ENCODE measurements at regions not wholly inside any gene's neighbourhood (a gene's known extent, or its start where the extent isn't known, plus 50 kb on each side); places are given as distances from the start of the nearest gene placed in this dataset.
A peak's percentile ranks its signal among the peaks of the same experiment; 100 is the strongest.
"Not testable (repeated sequence)": the region's sequence is repeated elsewhere in the genome, so short reads cannot be mapped to it uniquely, and the experiment has no call there.

DNA sequence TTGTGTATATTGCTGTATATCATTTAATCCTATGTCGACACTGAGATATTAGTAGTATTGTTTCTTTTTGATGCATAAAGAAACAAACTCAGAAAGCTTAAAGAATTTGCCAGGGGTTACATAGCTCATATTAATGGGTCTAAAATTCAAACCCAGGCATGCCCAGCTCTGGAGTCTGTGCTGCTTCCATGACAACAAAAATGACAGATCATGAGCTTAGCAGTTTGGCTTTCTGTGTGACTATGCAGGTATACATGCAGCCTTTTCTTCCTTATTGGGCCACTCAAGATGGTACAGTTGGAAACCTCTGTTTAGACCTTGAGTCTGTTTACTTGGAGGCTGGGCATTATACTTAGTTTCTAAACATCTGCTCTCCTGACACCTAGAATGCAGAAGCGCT is 220.5 kb upstream of the TENM4 start:
- DNase-seq (ENCODE audit: low read depth), result no peak

DNA sequence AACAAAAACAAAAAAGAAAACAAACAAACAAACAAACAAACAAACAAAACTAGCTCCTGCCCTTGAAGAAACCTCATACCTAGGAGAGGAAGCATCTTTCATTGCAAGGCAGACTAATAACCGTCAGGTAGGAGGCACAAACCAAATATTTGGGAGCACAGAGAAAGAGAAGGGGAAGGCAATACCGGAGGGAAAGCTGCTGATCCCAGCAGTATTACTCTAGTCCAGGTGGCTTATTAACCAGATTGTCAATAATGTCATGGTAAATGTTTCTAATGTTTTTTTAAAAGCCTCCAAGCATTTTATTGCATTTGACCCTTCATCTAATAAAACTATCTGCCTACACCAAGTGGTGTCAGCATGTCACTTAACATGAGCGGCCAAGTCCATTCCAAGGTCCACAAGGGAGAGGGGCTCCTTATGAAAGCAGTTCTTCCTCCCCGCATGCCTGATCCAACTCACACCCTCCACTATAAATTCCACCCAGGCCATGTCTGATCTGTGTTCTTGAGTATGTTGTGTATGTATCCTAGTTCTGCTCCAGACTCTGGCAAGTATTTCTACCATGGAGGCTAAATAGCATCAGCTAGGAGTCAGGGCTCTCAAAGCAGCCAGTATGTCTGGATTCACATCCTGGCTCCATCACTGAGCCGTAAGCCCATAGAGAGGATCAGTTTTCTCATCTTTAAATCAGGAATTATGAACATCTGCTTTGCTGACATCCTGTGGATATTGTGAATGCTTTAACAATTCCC is 208.1 kb upstream of the TENM4 start:
- DNase-seq (ENCODE audit: low read depth), result no peak

DNA sequence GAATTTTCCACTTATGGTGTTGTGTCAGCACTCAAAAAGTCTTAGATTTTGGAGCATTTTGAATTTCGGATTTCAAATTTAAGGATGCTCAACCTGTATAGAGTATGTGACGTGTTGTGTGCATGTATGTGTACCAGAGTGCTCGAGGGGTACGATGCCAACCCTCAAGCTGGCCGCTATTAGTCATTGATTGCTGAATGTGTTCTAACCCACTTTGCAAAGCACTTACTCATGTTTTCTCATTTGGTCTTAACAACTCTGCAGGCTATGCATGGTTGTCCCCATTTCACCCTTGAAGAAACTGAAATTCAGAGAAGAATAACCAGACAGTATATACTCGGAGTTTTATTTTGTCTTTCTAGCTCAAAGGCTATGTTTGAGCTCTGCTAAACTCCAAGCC is 196.4 kb upstream of the TENM4 start:
- DNase-seq (ENCODE audit: low read depth), result no peak

DNA sequence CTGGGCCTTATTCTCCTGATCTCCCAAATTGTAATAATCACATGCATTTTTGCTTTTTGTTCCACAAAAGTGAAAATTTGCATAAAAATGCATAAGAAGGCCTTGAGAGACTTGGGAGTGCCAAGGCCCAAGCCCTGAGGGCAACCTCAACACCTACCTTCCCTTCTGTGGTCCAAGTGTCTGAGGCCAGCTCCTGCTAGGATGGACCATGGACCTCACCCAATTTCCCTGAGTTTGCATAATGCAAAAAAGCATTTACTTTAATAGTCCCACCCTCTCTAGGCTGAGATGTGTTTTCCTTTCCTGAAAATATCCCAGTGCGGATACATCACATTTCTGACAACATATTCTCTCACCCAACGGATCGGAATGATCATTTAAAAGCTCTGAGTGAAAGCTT is 194.1 kb upstream of the TENM4 start:
- DNase-seq (ENCODE audit: low read depth), result no peak

DNA sequence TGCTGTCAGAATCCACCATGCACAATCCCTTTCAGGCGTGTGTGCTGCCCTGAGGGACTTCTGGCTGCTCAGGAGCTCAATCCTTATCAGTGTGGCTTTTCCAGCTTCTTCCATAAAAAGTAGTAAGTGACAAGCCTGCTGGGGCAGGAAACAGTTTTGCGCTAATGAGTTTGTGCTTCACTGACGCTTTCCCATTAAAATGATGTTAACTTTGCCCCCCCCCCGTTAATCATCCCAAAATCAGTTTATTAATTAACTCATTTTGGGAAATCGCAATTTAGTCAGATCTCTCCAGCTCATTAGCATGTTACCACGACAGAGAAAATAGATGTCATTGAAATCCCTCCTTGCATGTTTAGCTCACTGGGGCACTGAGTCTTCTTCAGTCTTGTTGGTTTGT is 186.5 kb upstream of the TENM4 start:
- DNase-seq (ENCODE audit: low read depth), result no peak

DNA sequence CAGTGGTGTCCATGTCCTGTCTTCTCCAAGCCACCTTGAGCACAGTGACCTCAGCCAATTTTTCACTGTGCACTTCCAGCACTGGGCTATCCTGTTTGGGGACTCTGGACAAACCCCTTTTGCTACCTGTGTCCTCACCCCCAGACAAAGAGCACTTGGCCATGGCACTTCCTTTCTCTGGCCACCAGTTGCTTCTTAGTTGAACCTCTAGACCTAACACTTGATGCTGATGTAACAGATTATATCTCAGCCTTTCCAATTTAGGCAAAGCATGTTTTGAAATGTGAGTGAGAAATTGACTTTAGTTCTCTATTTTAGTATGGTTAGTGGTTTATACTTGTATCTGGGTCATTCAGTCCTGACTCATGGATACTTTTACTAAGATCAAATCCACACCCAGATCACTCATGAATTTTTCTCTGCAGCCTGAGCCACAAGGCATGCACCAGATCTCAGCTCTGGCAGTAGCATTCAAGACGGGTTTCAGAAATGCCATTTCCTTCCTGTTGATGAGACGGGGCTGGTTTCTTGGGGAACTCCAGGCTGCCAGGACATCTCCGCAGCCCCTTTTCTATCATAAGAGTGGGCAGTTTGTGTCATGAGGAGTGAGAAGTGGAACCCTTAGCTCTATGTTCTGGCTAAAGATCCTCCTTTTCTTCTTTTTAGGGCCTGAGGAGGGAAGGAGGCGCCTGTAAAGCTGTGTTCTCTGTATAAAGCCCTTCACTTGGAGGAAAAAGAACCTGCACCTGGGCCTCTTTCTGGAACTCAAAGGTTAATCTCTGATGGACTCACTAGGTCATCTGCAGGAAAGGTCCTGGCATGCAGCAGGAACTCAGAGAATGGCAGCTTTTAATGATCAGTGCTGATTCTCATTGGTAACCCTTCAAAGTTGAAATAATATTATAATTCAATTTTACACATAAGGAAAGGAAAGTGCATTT is 185.6 kb upstream of the TENM4 start:
- peak; percentile 29 for DNase-seq (ENCODE audit: low read depth)

DNA sequence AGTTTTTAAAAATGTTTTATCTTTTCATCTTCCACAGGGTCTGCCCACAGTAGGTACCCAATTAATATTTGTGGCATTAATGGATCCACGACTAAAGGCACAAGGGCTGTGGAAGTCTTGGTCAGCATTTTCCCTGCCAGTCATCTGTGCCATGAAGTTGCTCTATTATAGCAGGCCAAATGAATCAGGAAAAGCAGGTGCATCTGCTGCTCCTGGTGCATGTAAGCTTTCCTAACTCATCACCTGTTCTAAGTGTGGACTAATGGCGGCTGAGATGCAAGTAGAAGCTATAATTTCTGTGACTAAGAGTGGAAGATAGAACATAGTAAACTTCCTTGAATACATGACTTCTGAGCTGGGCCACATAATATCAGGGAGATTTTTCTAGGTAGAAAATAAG is 182.5 kb upstream of the TENM4 start:
- no peak for DNase-seq (ENCODE audit: low read depth)

DNA sequence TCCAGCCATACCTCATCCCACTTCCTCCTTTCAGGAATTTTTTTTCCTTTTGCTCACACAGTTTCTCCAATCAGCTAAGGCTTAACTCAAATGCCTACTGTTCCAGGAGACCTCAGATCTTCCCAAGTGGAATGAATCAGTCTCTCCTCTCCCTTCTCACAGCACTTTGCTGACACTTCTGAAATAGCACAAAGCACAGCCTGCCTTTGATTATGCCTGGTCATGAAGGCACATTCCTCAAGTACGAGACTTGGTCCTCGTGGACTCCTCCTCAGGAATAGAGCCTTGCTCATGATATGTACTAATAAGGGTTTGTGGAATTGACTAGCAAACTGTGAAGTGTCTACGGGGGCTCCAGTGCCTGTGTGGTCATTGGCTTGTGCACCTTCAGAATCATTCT is 176.7 kb upstream of the TENM4 start:
- DNase-seq (ENCODE audit: low read depth), result peak; percentile 9

DNA sequence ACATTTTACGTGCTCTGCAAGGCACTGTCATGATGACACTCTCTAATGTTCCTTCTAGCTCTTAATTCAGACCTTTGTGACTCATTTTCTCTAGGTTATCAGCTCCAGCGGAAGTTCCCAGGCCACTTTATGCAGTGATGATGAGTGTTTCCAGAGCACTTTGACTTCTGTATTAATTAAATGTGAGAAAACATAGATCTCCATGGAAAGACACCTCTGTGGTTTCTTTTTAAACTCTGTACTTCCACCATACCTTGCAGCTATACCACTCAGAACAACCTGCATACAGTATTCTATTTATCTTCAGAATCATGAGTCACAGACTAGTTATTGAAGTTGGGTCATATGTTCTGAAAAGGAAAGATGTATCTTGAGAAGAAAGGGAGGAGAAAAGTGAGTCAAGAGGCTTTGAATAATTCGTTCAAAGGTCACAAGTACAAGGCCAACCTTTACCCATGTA is 175.6 kb upstream of the TENM4 start:
- peak; percentile 62 for DNase-seq (ENCODE audit: low read depth)

DNA sequence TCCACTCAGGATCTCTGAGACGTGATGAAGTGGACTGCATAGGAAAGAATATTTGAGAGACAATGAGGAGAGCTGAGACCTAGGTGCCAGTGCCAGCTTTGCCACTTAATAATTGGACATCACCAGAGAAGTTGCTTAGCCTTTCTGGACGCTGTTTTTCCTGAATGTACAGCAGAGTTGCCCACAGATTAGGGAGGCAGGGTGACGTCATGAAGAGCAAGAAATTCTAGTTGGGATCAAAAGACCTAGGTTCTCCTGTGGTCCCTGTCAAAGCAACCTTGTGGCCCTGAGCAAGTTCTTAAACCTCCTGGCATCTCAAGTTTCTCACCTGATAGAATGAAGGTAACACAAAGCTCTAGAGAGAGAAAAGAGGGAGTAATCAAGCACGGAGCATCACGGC is 174.6 kb upstream of the TENM4 start:
- no peak for DNase-seq (ENCODE audit: low read depth)

DNA sequence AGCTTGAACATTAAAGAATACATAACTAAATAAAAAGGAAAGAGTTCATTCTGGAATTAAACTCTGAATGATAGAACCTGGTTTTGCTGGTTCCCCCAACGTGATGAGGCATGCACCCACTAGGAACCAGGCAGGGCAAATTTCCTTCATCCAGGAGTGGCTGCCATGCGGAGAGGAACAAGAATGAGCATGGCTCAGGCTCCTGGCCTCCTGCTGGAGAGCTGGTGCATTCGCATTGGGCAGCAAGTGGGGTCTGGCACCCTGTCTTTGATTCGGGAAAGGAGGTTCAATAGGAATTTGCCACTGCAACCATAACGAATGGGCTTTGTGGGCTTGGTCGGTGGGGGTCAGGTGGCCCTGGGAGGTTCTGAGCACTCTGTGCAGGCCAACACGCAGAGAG is 169.8 kb upstream of the TENM4 start:
- DNase-seq (ENCODE audit: low read depth), result no peak

DNA sequence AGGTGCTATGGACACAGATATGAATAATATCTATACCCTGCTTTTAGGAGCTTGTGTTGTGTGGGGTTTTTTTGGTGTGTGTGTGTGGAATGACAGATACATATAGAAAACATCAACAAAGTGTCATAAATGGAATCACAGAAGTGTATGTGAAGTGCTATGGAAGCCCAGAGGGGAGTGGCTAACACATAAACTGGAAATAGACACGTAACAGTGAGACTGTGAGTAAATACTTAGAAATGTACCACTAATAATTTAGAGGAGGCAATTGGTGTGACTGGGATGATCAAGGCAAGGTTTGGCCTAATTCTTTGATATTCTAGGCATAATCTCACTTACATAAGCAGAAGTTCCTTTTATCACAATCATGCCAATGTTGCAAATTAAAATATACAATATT is 169.3 kb upstream of the TENM4 start:
- no peak for DNase-seq (ENCODE audit: low read depth)

DNA sequence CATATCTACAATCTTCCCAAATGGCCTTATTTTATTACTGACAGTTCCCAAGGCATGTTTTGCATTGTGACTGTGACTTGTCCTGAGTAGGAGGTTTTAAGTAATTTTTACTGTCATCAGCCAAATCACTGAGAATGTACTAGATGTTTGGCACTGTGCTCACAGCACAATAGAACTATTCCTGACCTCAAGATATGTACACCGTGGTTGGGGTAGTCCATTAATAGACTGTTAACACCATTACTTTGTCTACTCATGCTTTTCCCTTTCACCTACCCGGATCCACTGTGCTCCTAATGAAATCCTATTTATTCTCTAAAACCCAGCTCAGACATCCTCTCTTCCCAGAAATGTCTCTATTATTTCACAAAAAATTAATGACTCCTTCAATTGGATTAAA is 168.7 kb upstream of the TENM4 start:
- DNase-seq (ENCODE audit: low read depth), result no peak

DNA sequence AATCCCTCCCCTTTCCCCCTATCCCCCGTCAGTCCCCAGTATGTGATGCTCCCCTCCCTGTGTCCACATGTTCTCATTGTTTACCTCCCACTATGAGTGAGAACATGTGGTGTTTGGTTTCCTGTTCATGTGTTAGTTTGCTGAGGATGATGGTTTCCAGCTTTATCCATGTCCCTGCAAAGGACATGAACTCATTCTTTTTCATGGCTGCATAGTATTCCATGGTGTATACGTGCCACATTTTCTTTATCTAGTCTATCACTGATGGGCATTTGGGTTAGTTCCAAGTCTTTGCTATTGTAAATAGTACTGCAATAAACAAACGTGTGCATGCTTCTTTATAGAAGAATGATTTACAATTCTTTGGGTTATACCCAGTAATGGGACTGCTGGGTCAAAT is 165.6 kb upstream of the TENM4 start:
- DNase-seq (ENCODE audit: low read depth), result not testable (repeated sequence)

DNA sequence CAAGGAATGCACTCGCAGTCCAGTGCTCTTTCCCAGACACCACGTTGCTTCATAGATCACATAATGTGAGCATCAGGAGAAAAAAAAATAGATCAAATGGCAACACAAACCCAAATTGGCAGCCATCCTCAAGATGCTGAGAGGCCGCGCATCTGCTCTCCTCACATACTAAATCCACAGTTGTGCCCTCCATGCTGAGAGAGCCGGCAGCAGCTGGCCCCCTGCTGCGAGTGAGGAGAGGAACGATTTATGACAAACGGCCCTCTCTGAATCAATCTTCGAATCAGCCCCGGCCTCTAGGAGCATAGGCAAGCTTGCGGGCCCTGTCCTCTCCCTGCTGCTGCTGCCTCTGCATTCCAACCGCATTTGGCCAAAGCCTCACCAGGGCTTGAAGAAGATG is 159.9 kb upstream of the TENM4 start:
- no peak for DNase-seq (ENCODE audit: low read depth)

DNA sequence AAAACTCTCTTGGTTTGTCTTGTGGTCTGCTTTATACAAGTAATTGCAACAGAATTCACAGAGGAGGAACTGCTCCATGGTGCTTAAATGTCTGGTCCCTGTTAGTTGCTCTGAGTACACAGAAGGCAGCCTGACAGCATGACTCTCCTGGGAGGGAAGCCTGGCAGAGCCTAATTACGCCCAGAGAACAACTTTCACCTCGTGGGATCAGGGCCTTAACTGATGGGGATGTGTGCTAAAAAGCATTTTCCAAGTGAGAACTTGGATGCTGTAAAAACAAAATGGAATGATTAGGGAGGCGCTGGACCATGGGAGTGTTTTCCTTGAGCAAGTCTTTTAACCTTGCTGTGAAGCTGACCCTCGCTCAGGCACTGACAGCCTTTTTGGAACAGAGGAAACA is 154.0 kb upstream of the TENM4 start:
- DNase-seq (ENCODE audit: low read depth), result no peak

DNA sequence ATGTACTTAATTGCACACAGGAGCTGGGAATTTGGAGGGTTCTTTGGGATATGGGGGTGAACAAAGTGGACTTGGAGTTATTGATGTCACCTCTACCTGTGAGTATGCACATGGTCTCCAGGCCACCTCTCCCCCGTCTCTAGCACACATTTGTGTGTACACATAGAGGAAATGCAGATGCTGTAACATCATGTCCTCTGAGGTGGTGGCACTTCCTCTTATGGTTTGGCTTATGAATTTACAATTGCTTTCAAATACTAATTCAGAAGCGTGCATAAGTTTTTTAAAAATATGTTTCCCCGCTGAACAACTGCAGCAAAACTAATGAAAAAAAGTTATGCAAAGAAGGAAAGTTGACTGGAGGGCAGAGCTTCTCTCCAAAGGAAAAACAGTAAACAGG is 152.0 kb upstream of the TENM4 start:
- DNase-seq (ENCODE audit: low read depth), result no peak

DNA sequence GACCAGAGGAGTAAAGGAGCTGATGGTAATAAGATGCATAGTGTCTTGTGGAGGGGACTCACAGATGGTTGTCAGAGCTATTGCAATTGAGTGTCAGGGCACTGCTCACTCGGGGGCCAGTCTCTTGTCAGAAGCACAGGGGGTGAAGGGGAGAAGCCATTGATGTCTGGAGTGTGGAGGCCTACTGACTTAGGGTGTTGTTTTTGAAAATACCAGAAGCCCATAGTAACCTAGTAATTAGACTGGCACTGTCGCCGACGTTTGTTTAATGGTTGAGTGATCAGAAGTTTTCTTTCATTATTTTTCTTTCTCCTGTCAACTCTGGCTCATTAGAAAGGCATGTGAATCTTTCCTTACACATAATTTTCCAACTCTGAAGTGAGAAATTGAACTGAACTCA is 151.6 kb upstream of the TENM4 start:
- no peak for DNase-seq (ENCODE audit: low read depth)

DNA sequence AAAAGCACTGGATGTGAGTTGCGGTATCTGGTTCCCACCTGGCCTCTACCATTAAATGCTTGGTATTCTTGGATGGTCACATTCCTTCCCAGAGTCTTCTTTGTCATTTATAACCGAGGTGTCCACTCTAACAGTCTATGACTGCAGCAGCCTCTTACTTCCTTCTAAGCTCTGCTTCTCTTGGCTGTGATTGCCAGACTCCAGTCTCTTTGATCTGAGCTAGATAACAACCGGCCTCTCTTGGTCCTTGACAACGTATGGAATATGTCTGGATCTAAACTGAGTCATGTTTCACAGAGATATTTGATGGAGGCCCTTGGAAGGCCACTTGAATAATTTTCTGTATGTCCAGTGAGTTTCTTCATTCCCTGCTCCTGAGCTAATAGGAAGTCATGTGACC is 141.6 kb upstream of the TENM4 start:
- no peak for DNase-seq (ENCODE audit: low read depth)

DNA sequence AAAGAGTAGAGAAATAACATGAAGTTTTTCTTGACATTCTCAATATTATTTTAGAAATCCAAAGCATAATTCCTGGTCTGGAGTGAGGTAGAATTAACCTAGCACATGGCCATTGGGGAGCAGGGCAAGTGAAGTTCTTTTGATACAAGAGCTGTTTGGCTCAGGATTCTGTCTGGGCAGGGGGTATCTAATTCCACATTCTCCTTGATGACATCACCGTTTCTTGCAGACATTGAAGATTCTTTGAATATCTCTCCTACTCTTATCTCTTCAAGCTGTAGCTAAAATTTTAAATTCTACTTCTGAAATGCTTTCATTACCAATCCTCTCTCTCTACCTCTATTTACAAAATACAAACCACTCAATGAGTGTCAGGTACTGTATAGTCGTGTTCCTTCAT is 138.2 kb upstream of the TENM4 start:
- DNase-seq (ENCODE audit: low read depth), result no peak

DNA sequence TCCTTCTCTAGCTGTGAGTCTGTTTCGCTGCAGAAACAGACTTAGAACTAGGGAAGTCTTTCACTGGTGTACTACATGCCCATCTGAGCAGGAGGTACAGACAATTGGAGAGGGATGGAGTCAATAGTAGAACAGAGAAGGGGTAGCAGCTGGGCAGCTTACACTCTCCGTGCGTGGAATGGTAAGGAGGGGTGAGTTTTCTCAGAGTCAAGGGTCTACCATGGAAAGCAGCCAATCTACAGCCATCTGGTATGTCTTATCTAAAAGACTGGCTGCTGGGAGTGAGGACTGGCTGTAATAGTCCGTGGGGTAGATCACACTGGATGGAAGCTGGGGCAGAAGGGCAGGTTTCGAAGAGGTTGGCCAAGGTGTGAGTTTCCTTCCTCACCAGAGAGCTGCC is 137.3 kb upstream of the TENM4 start:
- DNase-seq (ENCODE audit: low read depth), result no peak

DNA sequence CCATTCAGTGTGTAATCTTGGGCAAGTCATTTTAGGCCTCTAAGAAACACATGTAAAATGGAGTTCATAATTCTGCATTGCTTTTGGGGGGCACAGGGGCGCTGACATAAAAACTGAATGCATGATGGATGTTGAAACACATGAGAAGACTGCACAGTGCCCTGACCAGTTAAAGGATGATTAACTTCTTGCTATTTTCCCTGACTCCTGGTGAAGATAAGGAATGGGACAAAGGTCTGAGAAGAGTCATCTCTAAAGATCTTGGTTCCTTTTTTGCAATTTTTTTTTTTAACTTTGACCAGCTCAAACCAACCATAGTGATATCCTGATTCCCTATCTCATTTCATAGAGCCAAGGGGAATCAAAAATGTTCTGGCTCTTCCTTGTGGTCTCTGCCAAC is 134.9 kb upstream of the TENM4 start:
- no peak for DNase-seq (ENCODE audit: low read depth)

DNA sequence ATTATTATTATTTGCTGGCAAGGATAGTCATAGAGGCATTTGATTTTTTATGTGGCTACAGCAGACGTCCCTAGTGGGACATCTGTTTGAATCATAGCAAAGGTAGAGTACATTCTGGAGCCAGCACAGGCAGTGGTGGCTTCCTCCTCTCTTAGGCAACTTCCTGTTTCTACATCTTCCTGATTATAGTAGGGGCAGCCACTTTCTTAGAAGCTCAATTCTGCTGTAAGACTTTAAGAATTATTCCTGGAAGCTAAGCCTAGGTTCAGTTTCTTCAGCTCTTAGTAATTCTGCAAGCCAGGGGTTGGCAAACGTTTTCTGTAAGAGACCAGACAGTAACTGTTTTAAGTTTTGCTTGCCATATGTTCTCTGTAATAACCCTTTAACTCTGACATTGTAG is 129.3 kb upstream of the TENM4 start:
- DNase-seq (ENCODE audit: low read depth), result no peak

All from amniotic epithelial cell (primary cell).